ENCODE measurements at regions not wholly inside any gene's neighbourhood (a gene's known extent, or its start where the extent isn't known, plus 50 kb on each side); places are given as distances from the start of the nearest gene placed in this dataset.

DNA sequence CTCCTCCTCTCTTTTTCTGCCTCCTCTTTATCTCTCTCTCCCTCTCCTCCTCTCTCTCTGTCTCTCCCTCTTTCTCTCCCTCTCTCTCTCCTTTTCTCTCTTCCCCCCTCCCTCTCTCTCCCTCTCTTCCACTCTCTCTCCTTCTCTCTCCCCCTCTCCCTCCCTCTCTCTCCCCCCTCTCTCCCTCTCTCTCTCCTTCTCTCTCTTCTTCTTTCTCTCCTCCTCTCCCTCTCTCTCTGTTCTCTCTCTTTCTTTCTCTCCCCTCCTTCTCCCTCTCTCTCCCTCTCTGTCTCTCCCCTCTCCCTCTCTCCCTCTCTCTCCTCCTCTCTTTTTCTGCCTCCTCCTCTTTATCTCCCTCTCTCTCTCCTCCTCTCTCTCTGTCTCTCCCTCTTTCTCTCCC lies 197.4 kb downstream of the UQCRFS1 start (continued):
- TF ChIP-seq, protein P1, sequence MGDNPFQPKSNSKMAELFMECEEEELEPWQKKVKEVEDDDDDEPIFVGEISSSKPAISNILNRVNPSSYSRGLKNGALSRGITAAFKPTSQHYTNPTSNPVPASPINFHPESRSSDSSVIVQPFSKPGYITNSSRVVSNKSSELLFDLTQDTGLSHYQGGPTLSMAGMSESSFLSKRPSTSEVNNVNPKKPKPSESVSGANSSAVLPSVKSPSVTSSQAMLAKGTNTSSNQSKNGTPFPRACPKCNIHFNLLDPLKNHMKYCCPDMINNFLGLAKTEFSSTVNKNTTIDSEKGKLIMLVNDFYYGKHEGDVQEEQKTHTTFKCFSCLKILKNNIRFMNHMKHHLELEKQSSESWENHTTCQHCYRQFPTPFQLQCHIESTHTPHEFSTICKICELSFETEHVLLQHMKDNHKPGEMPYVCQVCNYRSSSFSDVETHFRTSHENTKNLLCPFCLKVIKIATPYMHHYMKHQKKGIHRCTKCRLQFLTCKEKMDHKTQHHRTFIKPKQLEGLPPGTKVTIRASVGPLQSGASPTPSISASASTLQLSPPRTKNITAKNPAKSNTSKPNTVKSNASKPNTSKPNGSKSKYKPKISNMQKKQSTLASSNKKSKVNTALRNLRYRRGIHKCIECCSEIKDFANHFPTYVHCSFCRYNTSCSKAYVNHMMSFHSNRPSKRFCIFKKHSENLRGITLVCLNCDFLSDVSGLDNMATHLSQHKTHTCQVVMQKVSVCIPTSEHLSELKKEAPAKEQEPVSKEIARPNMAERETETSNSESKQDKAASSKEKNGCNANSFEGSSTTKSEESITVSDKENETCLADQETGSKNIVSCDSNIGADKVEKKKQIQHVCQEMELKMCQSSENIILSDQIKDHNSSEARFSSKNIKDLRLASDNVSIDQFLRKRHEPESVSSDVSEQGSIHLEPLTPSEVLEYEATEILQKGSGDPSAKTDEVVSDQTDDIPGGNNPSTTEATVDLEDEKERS (tag by site-specific recombination; IDR thresholded peaks at IDR 0.05) = no peak
- TF ChIP-seq ZNF585B (tag by site-specific recombination; IDR thresholded peaks at IDR 0.05) (no peak), ZNF670 (tag by site-specific recombination; IDR thresholded peaks at IDR 0.05; ENCODE audit: low read depth) (peak; percentile 78; the same call in 1 of the 2 replicates), ZNF366 (tag by site-specific recombination; conservative IDR thresholded peaks at IDR 0.05) (peak; percentile 90), ZNF155 (tag by site-specific recombination; IDR thresholded peaks at IDR 0.05) (0 out of 2 replicates have a peak, but pooled peaks have one; percentile 83)

DNA sequence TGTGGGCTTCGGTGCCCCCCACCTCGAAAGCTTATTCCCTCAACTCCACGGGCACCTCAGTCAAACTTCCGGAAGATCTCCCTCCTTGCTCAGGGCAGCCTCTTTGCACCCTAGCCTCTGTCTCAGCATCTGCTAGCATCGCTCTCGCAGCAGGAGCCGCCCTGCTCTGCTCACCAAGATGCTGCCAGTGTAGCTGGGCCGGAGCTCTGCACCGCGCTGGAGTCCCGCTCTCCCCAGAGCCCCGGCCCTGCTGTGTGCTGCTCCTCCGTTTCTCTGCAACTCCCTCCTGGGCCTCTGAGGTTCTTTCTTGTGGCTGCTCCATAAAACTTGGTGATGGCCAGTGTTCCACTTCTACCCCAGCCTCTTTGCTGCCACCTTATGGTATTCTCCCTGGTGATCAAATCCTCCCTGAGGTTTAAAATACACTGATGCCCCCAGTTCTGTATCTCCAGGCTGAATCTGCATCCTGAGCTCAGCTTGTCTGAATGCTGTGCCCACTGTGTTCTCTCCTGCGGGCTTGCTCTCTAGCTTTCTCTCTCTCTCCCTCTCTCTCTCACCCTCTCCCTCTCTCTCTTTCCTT lies 198.0 kb downstream of the UQCRFS1 start:
- H3K9me3 ChIP-seq (ENCODE audit: control insufficient read depth, insufficient read depth, low read depth, low read length) = no peaks in the 10 kb centered on the region
- no peaks in the 10 kb centered on the region for H3K4me1 ChIP-seq (ENCODE audit: control insufficient read depth, insufficient read depth, low read length)
- POLR2A ChIA-PET = no interaction called here
- H3K4me3 ChIP-seq (ENCODE audit: low read depth, low read length) = no peak overlapping the region
- no peak overlapping the region for H3K27ac ChIP-seq (ENCODE audit: extremely low read depth, low read depth, low read length)
- CTCF ChIA-PET = interaction anchor here (0.5 to 1.3 kb wide), 5 partner anchors 8 to 274 kb away, joined by 3 to 4 read pairs (median 3); no protein-coding TSS in a partner anchor
- H3K36me3 ChIP-seq (ENCODE audit: control insufficient read depth in 2 of 2, insufficient read depth in 1 of 2, low read length in 2 of 2) = no peaks in the 10 kb centered on the region; a peak in 1 of 3 replicates
- TF ChIP-seq ZBTB17 (tag by site-specific recombination; IDR thresholded peaks at IDR 0.05) (0 out of 2 replicates have a peak, but pooled peaks have one; percentile 38), ZBTB20 (tag by site-specific recombination; IDR thresholded peaks at IDR 0.05) (no peak), ZSCAN23 (tag by site-specific recombination; IDR thresholded peaks at IDR 0.05) (no peak), ZNF624 (tag by site-specific recombination; IDR thresholded peaks at IDR 0.05) (no peak), ZSCAN30 (tag by site-specific recombination; IDR thresholded peaks at IDR 0.05) (0 out of 2 replicates have a peak, but pooled peaks have one; percentile 47)
- TF ChIP-seq, protein P2, sequence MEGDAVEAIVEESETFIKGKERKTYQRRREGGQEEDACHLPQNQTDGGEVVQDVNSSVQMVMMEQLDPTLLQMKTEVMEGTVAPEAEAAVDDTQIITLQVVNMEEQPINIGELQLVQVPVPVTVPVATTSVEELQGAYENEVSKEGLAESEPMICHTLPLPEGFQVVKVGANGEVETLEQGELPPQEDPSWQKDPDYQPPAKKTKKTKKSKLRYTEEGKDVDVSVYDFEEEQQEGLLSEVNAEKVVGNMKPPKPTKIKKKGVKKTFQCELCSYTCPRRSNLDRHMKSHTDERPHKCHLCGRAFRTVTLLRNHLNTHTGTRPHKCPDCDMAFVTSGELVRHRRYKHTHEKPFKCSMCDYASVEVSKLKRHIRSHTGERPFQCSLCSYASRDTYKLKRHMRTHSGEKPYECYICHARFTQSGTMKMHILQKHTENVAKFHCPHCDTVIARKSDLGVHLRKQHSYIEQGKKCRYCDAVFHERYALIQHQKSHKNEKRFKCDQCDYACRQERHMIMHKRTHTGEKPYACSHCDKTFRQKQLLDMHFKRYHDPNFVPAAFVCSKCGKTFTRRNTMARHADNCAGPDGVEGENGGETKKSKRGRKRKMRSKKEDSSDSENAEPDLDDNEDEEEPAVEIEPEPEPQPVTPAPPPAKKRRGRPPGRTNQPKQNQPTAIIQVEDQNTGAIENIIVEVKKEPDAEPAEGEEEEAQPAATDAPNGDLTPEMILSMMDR (tag by site-specific recombination; IDR thresholded peaks at IDR 0.05) = peak; percentile 59

DNA sequence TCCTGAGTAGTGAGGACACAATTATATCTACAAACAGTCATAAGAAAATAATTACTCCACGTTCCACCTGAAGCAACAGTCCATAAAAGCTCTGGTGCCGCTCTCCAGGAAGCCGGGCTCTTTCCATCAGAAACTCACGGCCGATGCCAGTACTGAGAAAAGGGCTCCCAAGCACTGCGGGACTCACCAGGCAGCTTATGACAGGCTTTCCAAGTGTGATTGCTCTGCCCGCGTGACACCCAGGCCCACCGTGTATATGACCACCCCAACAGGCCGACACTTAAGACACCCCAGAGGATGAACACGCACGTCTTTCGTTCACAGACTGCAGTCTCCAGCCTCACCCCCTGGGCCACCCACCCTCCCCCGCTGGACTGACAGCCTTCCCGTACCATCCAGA lies 199.0 kb downstream of the UQCRFS1 start:
- H3K27ac ChIP-seq (ENCODE audit: extremely low read depth, low read depth, low read length) = no peak overlapping the region
- TF ChIP-seq ZNF2 (tag by site-specific recombination; IDR thresholded peaks at IDR 0.05) = no peak
- no peak for TF ChIP-seq ZNF19 (tag by site-specific recombination; IDR thresholded peaks at IDR 0.05; ENCODE audit: low read depth)
- no peak for TF ChIP-seq ZNF473 (tag by site-specific recombination; IDR thresholded peaks at IDR 0.05)
- TF ChIP-seq, protein P3, sequence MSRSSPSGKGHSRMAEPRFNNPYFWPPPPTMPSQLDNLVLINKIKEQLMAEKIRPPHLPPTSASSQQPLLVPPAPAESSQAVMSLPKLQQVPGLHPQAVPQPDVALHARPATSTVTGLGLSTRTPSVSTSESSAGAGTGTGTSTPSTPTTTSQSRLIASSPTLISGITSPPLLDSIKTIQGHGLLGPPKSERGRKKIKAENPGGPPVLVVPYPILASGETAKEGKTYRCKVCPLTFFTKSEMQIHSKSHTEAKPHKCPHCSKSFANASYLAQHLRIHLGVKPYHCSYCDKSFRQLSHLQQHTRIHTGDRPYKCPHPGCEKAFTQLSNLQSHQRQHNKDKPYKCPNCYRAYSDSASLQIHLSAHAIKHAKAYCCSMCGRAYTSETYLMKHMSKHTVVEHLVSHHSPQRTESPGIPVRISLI (tag by site-specific recombination; IDR thresholded peaks at IDR 0.05) = no peak
- H3K4me3 ChIP-seq (ENCODE audit: low read depth, low read length) = no peak overlapping the region
- POLR2A ChIA-PET = no interaction called here
- CTCF ChIA-PET = interaction anchor here (0.5 to 1.9 kb wide), 6 partner anchors 10 to 582 kb away, joined by 3 to 8 read pairs (median 4); no protein-coding TSS in a partner anchor
- no peaks in the 10 kb centered on the region for H3K4me1 ChIP-seq (ENCODE audit: control insufficient read depth, insufficient read depth, low read length)
- no peaks in the 10 kb centered on the region for H3K9me3 ChIP-seq (ENCODE audit: control insufficient read depth, insufficient read depth, low read depth, low read length)
- no peaks in the 10 kb centered on the region; a peak in 1 of 3 replicates for H3K36me3 ChIP-seq (ENCODE audit: control insufficient read depth in 2 of 2, insufficient read depth in 1 of 2, low read length in 2 of 2)
